Loucy (cell line): ENCODE measurements at regions not wholly inside any gene's neighbourhood (a gene's known extent, or its start where the extent isn't known, plus 50 kb on each side); places are given as distances from the start of the nearest gene placed in this dataset.

Source experiments
- H2AFZ ChIP-seq: fragments of 200-600 bp; sonication (generic); 2 replicates; pipeline ENCODE4 v1.6.0; 2016; ENCODE audit warnings: antibody characterized with exemption, mild to moderate bottlenecking, low read length, moderate library complexity
- H3F3A ChIP-seq: fragments of 200-600 bp; 2 replicates; pipeline ENCODE4 v1.6.0; 2016; ENCODE audit warnings: antibody characterized with exemption, low read depth, mild to moderate bottlenecking
- H3K27me3 ChIP-seq: fragments of 200-600 bp; sonication (generic); 2 replicates; pipeline ENCODE4 v1.6.1; 2014; ENCODE audit warnings: low read length, mild to moderate bottlenecking; ENCODE audit not compliant: insufficient read depth, poor library complexity, severe bottlenecking
- H3K36me3 ChIP-seq: fragments of 200-600 bp; sonication (generic); 2 replicates; pipeline ENCODE4 v1.6.1; 2016; ENCODE audit warnings: low read length; ENCODE audit not compliant: insufficient read depth
- H3K4me1 ChIP-seq: fragments of 200-600 bp; sonication (generic); 2 replicates; pipeline ENCODE4 v1.5.1; 2014; ENCODE audit warnings: low read length, mild to moderate bottlenecking; ENCODE audit not compliant: insufficient read depth, poor library complexity, severe bottlenecking
- H3K4me2 ChIP-seq: fragments of 200-600 bp; sonication (generic); 2 replicates; pipeline ENCODE4 v1.6.0; 2014; ENCODE audit warnings: antibody characterized with exemption, low read length, low read depth, mild to moderate bottlenecking; ENCODE audit not compliant: poor library complexity, severe bottlenecking
- H3K4me3 ChIP-seq: fragments of 200-600 bp; sonication (generic); 2 replicates; pipeline ENCODE4 v1.5.1; 2014; ENCODE audit warnings: low read length, mild to moderate bottlenecking, mixed read lengths; ENCODE audit not compliant: poor library complexity, severe bottlenecking
- H3K79me2 ChIP-seq: fragments of 200-600 bp; sonication (generic); 2 replicates; pipeline ENCODE4 v1.6.1; 2014; ENCODE audit warnings: low read length; ENCODE audit not compliant: insufficient read depth
- H3K9ac ChIP-seq: fragments of 200-600 bp; sonication (generic); 2 replicates; pipeline ENCODE4 v1.6.0; 2014; ENCODE audit warnings: mild to moderate bottlenecking, low read depth, low read length, moderate library complexity; ENCODE audit not compliant: poor library complexity, severe bottlenecking
- H3K9me2 ChIP-seq: fragments of 200-600 bp; sonication (generic); replicated peaks from 2 replicates; pipeline ENCODE4 v1.6.1; 2016; ENCODE audit warnings: low read depth, low read length, mixed read lengths
- H3K9me3 ChIP-seq: fragments of 200-600 bp; sonication (generic); 2 replicates; pipeline ENCODE4 v1.6.1; 2014; ENCODE audit warnings: mild to moderate bottlenecking, antibody characterized with exemption, low read length, low read depth; ENCODE audit not compliant: insufficient read depth
- H4K20me1 ChIP-seq: fragments of 200-600 bp; sonication (generic); 2 replicates; pipeline ENCODE4 v1.6.0; 2014; ENCODE audit warnings: antibody characterized with exemption, low read length, mild to moderate bottlenecking; ENCODE audit not compliant: insufficient read depth, poor library complexity, severe bottlenecking
- EZH2phosphoT487 ChIP-seq: fragments of 200-600 bp; IDR thresholded peaks from 2 replicates; pipeline ENCODE4 v1.6.1; 2018; ENCODE audit warnings: antibody characterized with exemption, mild to moderate bottlenecking, moderate library complexity, borderline replicate concordance
- TF ChIP-seq, protein P1 (sequence below): fragments of 200-600 bp; sonication (generic); conservative IDR thresholded peaks from 2 replicates; pipeline ENCODE4 v1.5.1; 2014; ENCODE audit warnings: mild to moderate bottlenecking, antibody characterized with exemption, low read length

DNA sequence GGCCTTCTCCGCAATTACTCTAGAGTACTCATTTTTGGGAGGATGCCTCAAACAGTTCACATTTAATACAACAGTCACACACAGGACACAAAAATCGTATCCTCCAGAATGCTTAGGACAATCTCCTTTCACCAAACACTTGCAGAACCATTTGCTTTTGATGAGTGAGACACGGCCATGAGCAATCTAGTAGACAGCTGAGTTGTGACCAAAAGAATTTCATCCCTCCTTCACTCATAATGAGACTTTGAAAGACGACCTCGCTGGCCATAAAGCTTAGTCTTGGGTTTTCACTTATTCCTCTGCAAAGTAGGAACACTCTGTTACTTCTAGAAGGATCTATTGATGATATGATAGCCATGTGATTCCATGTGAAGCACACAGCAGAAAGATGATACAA is 87.5 kb upstream of the SLC35G4 start:
- Histone ChIP-seq H4K20me1 (no peaks in the 10 kb centered on the region), H3K9ac (no peak overlapping the region), H3K4me2 (no peak overlapping the region), H3K9me2 (no peaks in the 10 kb centered on the region), H3K4me3 (no peak overlapping the region), H3K36me3 (no peaks in the 10 kb centered on the region), H3F3A (no peaks in the 10 kb centered on the region), H3K4me1 (no peaks in the 10 kb centered on the region), H2AFZ (no peak overlapping the region), H3K27me3 (no peaks in the 10 kb centered on the region), H3K79me2 (no peaks in the 10 kb centered on the region), H3K9me3 (no peaks in the 10 kb centered on the region)
- TF ChIP-seq, protein P1, sequence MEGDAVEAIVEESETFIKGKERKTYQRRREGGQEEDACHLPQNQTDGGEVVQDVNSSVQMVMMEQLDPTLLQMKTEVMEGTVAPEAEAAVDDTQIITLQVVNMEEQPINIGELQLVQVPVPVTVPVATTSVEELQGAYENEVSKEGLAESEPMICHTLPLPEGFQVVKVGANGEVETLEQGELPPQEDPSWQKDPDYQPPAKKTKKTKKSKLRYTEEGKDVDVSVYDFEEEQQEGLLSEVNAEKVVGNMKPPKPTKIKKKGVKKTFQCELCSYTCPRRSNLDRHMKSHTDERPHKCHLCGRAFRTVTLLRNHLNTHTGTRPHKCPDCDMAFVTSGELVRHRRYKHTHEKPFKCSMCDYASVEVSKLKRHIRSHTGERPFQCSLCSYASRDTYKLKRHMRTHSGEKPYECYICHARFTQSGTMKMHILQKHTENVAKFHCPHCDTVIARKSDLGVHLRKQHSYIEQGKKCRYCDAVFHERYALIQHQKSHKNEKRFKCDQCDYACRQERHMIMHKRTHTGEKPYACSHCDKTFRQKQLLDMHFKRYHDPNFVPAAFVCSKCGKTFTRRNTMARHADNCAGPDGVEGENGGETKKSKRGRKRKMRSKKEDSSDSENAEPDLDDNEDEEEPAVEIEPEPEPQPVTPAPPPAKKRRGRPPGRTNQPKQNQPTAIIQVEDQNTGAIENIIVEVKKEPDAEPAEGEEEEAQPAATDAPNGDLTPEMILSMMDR = no peak
- TF ChIP-seq EZH2phosphoT487 = no peak

DNA sequence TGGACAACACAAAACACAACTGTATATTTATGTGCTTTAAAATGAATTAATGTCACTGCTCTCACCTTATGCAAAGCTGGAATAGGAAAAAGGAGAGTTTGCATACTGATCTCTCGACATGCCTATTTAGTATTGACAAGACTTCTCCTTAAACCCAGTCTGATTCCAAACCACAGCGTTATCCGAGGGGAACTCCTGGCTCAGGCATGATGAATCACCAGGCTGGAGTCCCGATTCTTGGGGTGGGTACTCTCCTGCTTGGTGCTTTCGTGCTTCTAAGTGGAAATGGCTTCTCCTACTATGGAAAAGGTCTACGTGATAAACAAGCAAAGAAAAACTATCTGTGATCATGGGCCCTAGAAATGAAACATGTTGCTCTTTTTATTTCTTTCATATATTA is 88.9 kb upstream of the SLC35G4 start:
- Histone ChIP-seq H3K79me2 (no peaks in the 10 kb centered on the region), H3K4me2 (no peak overlapping the region), H3K4me3 (no peak overlapping the region), H3K36me3 (no peaks in the 10 kb centered on the region), H3K9me2 (no peaks in the 10 kb centered on the region), H3K27me3 (no peaks in the 10 kb centered on the region), H3K4me1 (no peaks in the 10 kb centered on the region), H4K20me1 (no peaks in the 10 kb centered on the region), H2AFZ (no peak overlapping the region), H3K9me3 (no peaks in the 10 kb centered on the region), H3K9ac (no peak overlapping the region), H3F3A (no peaks in the 10 kb centered on the region)
- TF ChIP-seq EZH2phosphoT487 = no peak
- TF ChIP-seq, protein P1 = no peak

DNA sequence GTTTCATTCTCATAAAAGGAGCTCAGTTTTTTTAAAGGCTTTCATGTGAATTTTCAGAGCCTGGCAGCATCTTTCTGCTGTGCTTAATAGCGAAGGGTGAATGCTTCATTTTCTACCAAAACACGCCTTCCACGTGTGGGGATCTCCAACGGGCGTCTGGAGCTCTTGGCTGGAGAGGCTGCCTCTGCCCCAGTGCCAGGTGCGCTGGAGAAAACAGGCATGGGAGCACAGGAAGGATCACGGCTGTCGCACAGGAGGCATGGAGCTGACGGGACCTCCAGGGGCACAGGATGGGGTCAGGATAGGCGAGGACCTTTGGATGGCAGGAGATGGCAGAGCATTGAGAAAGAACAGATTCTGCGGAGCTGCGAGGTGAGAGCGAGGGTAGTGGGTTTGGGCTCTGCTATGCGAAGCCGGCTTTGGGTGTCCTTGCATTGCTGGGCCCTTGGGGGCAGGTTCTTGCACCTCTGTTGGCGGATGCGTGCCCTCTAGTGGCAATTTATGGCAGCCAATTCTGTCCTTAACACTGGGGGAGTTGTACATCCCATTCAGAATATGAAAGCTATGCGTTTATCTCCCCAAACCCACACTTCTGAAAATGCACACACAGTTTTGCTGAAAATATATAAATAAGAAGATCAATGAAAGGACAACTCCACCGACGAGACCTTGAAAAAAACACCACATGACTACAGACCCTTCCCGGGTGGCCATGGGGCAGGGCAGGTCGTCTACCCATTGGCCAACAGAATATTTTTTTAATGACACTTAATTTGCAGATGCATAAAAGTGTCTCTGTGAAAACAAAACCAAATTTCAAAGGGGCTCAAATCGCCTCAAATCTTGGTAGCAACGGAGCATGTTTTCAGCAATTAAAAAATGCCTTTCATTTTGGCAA is 90.4 kb upstream of the SLC35G4 start:
- Histone ChIP-seq H3K9me3 (no peaks in the 10 kb centered on the region), H3K27me3 (no peaks in the 10 kb centered on the region), H3K36me3 (no peaks in the 10 kb centered on the region), H3K9ac (no peak overlapping the region), H3K4me3 (no peak overlapping the region), H4K20me1 (no peaks in the 10 kb centered on the region), H3K79me2 (no peaks in the 10 kb centered on the region), H3F3A (no peaks in the 10 kb centered on the region), H3K4me2 (no peak overlapping the region), H3K9me2 (no peaks in the 10 kb centered on the region), H2AFZ (no peak overlapping the region), H3K4me1 (no peaks in the 10 kb centered on the region)
- TF ChIP-seq, protein P1 = peak; percentile 95
- no peak for TF ChIP-seq EZH2phosphoT487
